HEK293T (cell line): ENCODE measurements at regions not wholly inside any gene's neighbourhood (a gene's known extent, or its start where the extent isn't known, plus 50 kb on each side); places are given as distances from the start of the nearest gene placed in this dataset.

ENCODE experiments used
- BHLHE40 ChIP-seq: fragments of 450-650 bp; IDR thresholded peaks from 2 replicates; pipeline ENCODE4 v1.6.1; 2016; ENCODE audit warnings: mild to moderate bottlenecking, moderate library complexity, borderline replicate concordance
- FOXA1 ChIP-seq: fragments of 450-650 bp; IDR thresholded peaks from 2 replicates; pipeline ENCODE4 v1.6.1; 2016; ENCODE audit warnings: mild to moderate bottlenecking
- FOXM1 ChIP-seq: fragments of 450-650 bp; IDR thresholded peaks from 2 replicates; pipeline ENCODE4 v1.6.1; 2017; ENCODE audit warnings: mild to moderate bottlenecking, borderline replicate concordance

DNA sequence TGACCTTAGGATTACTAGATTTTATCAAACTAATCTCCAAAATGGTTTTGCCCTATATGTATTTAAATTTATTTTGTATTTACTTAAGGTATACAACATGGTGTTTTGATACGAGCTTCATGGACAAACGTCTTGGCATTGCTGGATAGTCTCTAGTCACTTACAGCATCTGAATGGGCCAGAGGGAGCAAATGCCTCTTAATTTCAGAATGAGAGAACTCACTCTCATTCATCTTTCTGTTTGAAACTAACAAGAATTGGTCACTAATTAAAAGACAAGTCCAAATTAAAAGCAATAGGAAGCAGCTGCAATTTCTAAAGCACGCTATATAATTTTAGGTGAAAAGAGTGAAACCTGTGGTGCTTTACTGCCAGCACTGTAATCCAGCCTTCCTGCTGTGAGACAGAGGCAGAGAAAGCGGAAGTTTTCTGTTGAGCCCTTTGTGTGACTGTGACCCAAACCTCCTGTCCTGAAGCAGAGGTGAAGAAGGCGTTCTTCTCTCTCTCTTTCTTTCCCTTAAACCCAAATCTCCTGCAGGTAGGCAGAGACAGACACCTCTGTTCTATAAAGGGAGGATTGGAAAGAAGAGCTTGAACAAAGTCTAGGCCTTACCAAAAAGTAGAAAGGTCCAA is 184.6 kb upstream of the NAV3 start:
- TF ChIP-seq BHLHE40 (no peak), FOXM1 (no peak), FOXA1 (no peak)
